HG03457 (cell line): ENCODE measurements at regions not wholly inside any gene's neighbourhood (a gene's known extent, or its start where the extent isn't known, plus 50 kb on each side); places are given as distances from the start of the nearest gene placed in this dataset.

Experiments used
- ATAC-seq: cut with Tn5 transposase; IDR thresholded peaks from one replicate; pipeline ENCODE4 v1.9.1; 2021; ENCODE audit warnings: moderate number of reproducible peaks; ENCODE audit not compliant: unreplicated experiment

- no peak for ATAC-seq
Measured at GRCh38 chr21:27645285-27645684, 678.4 kb upstream of the ADAMTS5 start.

- ATAC-seq: no peak
Measured at GRCh38 chr21:27643326-27643725, 676.4 kb upstream of the ADAMTS5 start.

- no peak for ATAC-seq
Measured at GRCh38 chr21:27639286-27639685, 672.4 kb upstream of the ADAMTS5 start.

GRCh38 chr21:27636656-27637055 lies 669.8 kb upstream of the ADAMTS5 start:
- no peak for ATAC-seq

GRCh38 chr21:27633631-27634030 lies 666.7 kb upstream of the ADAMTS5 start:
- no peak for ATAC-seq

- no peak for ATAC-seq
Measured at GRCh38 chr21:27631471-27631870, 664.6 kb upstream of the ADAMTS5 start.

- ATAC-seq: no peak
Measured at GRCh38 chr21:27622631-27623030, 655.7 kb upstream of the ADAMTS5 start.

- no peak for ATAC-seq
Measured at GRCh38 chr21:27614231-27614630, 647.3 kb upstream of the ADAMTS5 start.

- no peak for ATAC-seq
Measured at GRCh38 chr21:27606422-27606821, 639.5 kb upstream of the ADAMTS5 start.

- ATAC-seq: no peak
Measured at GRCh38 chr21:27596196-27596595, 629.3 kb upstream of the ADAMTS5 start.

- no peak for ATAC-seq
Measured at GRCh38 chr21:27595716-27596115, 628.8 kb upstream of the ADAMTS5 start.

- ATAC-seq: no peak
Measured at GRCh38 chr21:27590271-27590670, 623.4 kb upstream of the ADAMTS5 start.

- ATAC-seq: no peak
Measured at GRCh38 chr21:27589781-27590180, 622.9 kb upstream of the ADAMTS5 start.

- ATAC-seq: no peak
Measured at GRCh38 chr21:27586986-27587385, 620.1 kb upstream of the ADAMTS5 start.

- no peak for ATAC-seq
Measured at GRCh38 chr21:27586326-27586725, 619.4 kb upstream of the ADAMTS5 start.

GRCh38 chr21:27584256-27584655 lies 617.4 kb upstream of the ADAMTS5 start:
- ATAC-seq: no peak

GRCh38 chr21:27582948-27583430 lies 616.1 kb upstream of the ADAMTS5 start:
- no peak for ATAC-seq

- ATAC-seq: no peak
Measured at GRCh38 chr21:27582246-27582947, 615.5 kb upstream of the ADAMTS5 start.

GRCh38 chr21:27581168-27581567 lies 614.3 kb upstream of the ADAMTS5 start:
- ATAC-seq: no peak

GRCh38 chr21:27580276-27580675 lies 613.4 kb upstream of the ADAMTS5 start:
- no peak for ATAC-seq

- ATAC-seq: no peak
Measured at GRCh38 chr21:27578741-27579265, 611.9 kb upstream of the ADAMTS5 start.

GRCh38 chr21:27572696-27573095 lies 605.8 kb upstream of the ADAMTS5 start:
- no peak for ATAC-seq

GRCh38 chr21:27571706-27572105 lies 604.8 kb upstream of the ADAMTS5 start:
- ATAC-seq: no peak
